IMR-90 (cell line): ENCODE measurements at regions not wholly inside any gene's neighbourhood (a gene's known extent, or its start where the extent isn't known, plus 50 kb on each side); places are given as distances from the start of the nearest gene placed in this dataset.

Source experiments
- ATAC-seq: fragments of 200-7000 bp; cut with Tn5 transposase; 2 replicates; pipeline ENCODE4 v1.9.1; 2020; ENCODE audit warnings: low read depth, mild to moderate bottlenecking, moderate library complexity
- BruUV-seq: library from RNA; stranded (reverse); fragments of 400-500 nt; replicated peaks from 2 replicates; lab custom pipeline; 2021; lab: Mats Ljungman, UMichigan
- CTCF ChIA-PET: fragments of 300-600 bp; formaldehyde crosslinking; extraction: SDS; loops from one replicate; lab custom pipeline; 2021; ENCODE audit warnings: antibody characterized with exemption; lab: Yijun Ruan, JAX
- POLR2A ChIA-PET: fragments of 300-600 bp; sonication (Branson Sonifier 250); formaldehyde crosslinking; loops from one replicate; lab custom pipeline; 2022; ENCODE audit warnings: antibody characterized with exemption; ENCODE audit not compliant: unreplicated experiment; lab: Charles Lee
- DNase-seq: peaks from one replicate; pipeline ENCODE4 v3.0.0; 2013
- H2AFZ ChIP-seq: replicated peaks from 2 replicates; pipeline ENCODE3; 2013; ENCODE audit warnings: low read length, mild to moderate bottlenecking; ENCODE audit not compliant: poor library complexity
- H2AK5ac ChIP-seq: 2 replicates; pipeline ENCODE4 v1.6.1; 2013; ENCODE audit warnings: low read depth, low read length, inconsistent platforms
- H2AK9ac ChIP-seq: replicated peaks from 2 replicates; pipeline ENCODE3; 2013; ENCODE audit warnings: mild to moderate bottlenecking, low read depth, low read length, moderate library complexity; ENCODE audit not compliant: poor library complexity
- H2BK120ac ChIP-seq: 2 replicates; pipeline ENCODE4 v1.6.1; 2013; ENCODE audit warnings: low read depth, low read length, inconsistent platforms
- H2BK15ac ChIP-seq: 3 replicates; pipeline ENCODE4 v1.6.1; 2013; ENCODE audit warnings: low read depth, low read length, inconsistent platforms
- H2BK20ac ChIP-seq: 2 replicates; pipeline ENCODE4 v1.6.1; 2013; ENCODE audit warnings: low read depth, mild to moderate bottlenecking, inconsistent platforms, low read length, moderate library complexity
- H2BK5ac ChIP-seq: 2 replicates; pipeline ENCODE4 v1.6.1; 2013; ENCODE audit warnings: mild to moderate bottlenecking, low read depth, low read length, inconsistent platforms; ENCODE audit not compliant: poor library complexity, severe bottlenecking
- H3K14ac ChIP-seq: replicated peaks from 2 replicates; pipeline ENCODE4 v1.6.1; 2013; ENCODE audit warnings: low read depth, low read length, inconsistent platforms
- H3K18ac ChIP-seq: 2 replicates; pipeline ENCODE4 v1.6.1; 2013; ENCODE audit warnings: low read depth, low read length, control low read depth
- H3K23ac ChIP-seq: 2 replicates; pipeline ENCODE4 v1.6.1; 2013; ENCODE audit warnings: low read depth, low read length, inconsistent platforms
- H3K27ac ChIP-seq: 2 replicates; pipeline ENCODE4 v1.5.1; 2013; ENCODE audit warnings: mild to moderate bottlenecking, control low read depth, low read length; ENCODE audit not compliant: insufficient read depth
- H3K27me3 ChIP-seq: 2 replicates; pipeline ENCODE4 v1.6.1; 2013; ENCODE audit warnings: low read length; ENCODE audit not compliant: control insufficient read depth, insufficient read depth
- H3K36me3 ChIP-seq: 2 replicates; pipeline ENCODE4 v1.6.1; 2013; ENCODE audit warnings: low read length, mixed read lengths; ENCODE audit not compliant: control insufficient read depth, insufficient read depth
- H3K4ac ChIP-seq: 2 replicates; pipeline ENCODE4 v1.6.1; 2013; ENCODE audit warnings: low read depth, low read length, inconsistent platforms
- H3K4me1 ChIP-seq: 2 replicates; pipeline ENCODE4 v1.6.1; 2013; ENCODE audit warnings: low read length, mixed read lengths; ENCODE audit not compliant: control insufficient read depth, insufficient read depth
- H3K4me2 ChIP-seq: 2 replicates; pipeline ENCODE4 v1.6.1; 2013; ENCODE audit warnings: low read depth, mild to moderate bottlenecking, control low read depth, low read length, moderate library complexity
- H3K4me3 ChIP-seq: 2 replicates; pipeline ENCODE4 v1.5.1; 2013; ENCODE audit warnings: low read depth, mild to moderate bottlenecking, control low read depth, low read length, moderate library complexity; ENCODE audit not compliant: insufficient read depth
- H3K56ac ChIP-seq: 2 replicates; pipeline ENCODE4 v1.6.1; 2013; ENCODE audit warnings: low read length, inconsistent platforms; ENCODE audit not compliant: insufficient read depth; ENCODE audit errors: extremely low read depth
- H3K79me1 ChIP-seq, 2 experiments: 2 replicates each; pipeline ENCODE4 v1.6.1; 2013; ENCODE audit warnings: low read length in 2 of 2, inconsistent platforms in 1 of 2, low read depth in 1 of 2
- H3K9ac ChIP-seq: 2 replicates; pipeline ENCODE4 v1.6.1; 2013; ENCODE audit warnings: low read depth, low read length, control low read depth
- H3K9me1 ChIP-seq: 2 replicates; pipeline ENCODE4 v1.6.1; 2013; ENCODE audit warnings: low read length, inconsistent platforms; ENCODE audit not compliant: insufficient read depth
- H3K9me3 ChIP-seq: 2 replicates; pipeline ENCODE4 v1.6.1; 2013; ENCODE audit warnings: low read length; ENCODE audit not compliant: control insufficient read depth, insufficient read depth
- H4K20me1 ChIP-seq: 2 replicates; pipeline ENCODE4 v1.6.1; 2013; ENCODE audit warnings: low read length, inconsistent platforms; ENCODE audit not compliant: insufficient read depth
- H4K5ac ChIP-seq: 2 replicates; pipeline ENCODE4 v1.6.1; 2013; ENCODE audit warnings: mild to moderate bottlenecking, low read depth, low read length, control low read depth
- H4K8ac ChIP-seq, 2 experiments: 2 replicates each; pipeline ENCODE4 v1.6.1; 2013; ENCODE audit warnings: low read depth in 2 of 2, low read length in 2 of 2, control low read depth in 1 of 2, inconsistent platforms in 1 of 2
- H4K91ac ChIP-seq: 2 replicates; pipeline ENCODE4 v1.6.1; 2013; ENCODE audit warnings: low read depth, low read length, inconsistent platforms; ENCODE audit not compliant: insufficient read depth
- BHLHE40 ChIP-seq: fragments of 150-350 bp; IDR thresholded peaks from 2 replicates; pipeline ENCODE4 v1.6.1; 2016; ENCODE audit warnings: mild to moderate bottlenecking, low read depth, low read length
- CEBPB ChIP-seq: IDR thresholded peaks from 2 replicates; pipeline ENCODE4 v1.6.1; 2012; ENCODE audit warnings: low read depth, low read length, improper control_type of control experiment
- CHD1 ChIP-seq: IDR thresholded peaks from 2 replicates; pipeline ENCODE4 v1.6.1; 2012; ENCODE audit warnings: low read depth, low read length, improper control_type of control experiment
- FOS ChIP-seq: fragments of 150-350 bp; IDR thresholded peaks from 2 replicates; pipeline ENCODE4 v1.6.1; 2016; ENCODE audit warnings: low read depth, low read length
- MAFK ChIP-seq: IDR thresholded peaks from 2 replicates; pipeline ENCODE4 v1.6.1; 2012; ENCODE audit warnings: low read depth, low read length, improper control_type of control experiment
- MAZ ChIP-seq: IDR thresholded peaks from 2 replicates; pipeline ENCODE4 v1.6.1; 2012; ENCODE audit warnings: low read depth, mild to moderate bottlenecking, low read length, improper control_type of control experiment, moderate library complexity, borderline replicate concordance
- MXI1 ChIP-seq: IDR thresholded peaks from 2 replicates; pipeline ENCODE4 v1.6.1; 2012; ENCODE audit warnings: low read depth, mild to moderate bottlenecking, low read length, moderate library complexity, borderline replicate concordance
- NFE2L2 ChIP-seq: fragments of 150-350 bp; IDR thresholded peaks from 2 replicates; pipeline ENCODE4 v1.6.1; 2016; ENCODE audit warnings: low read depth, mild to moderate bottlenecking, low read length
- POLR2A ChIP-seq: IDR thresholded peaks from 2 replicates; pipeline ENCODE4 v1.6.1; 2012; ENCODE audit warnings: mild to moderate bottlenecking, low read depth, low read length
- RAD21 ChIP-seq: IDR thresholded peaks from 2 replicates; pipeline ENCODE4 v1.6.1; 2012; ENCODE audit warnings: low read length, improper control_type of control experiment
- RCOR1 ChIP-seq: IDR thresholded peaks from 2 replicates; pipeline ENCODE4 v1.6.1; 2012; ENCODE audit warnings: mild to moderate bottlenecking, low read length, improper control_type of control experiment; ENCODE audit not compliant: insufficient replicate concordance
- RFX5 ChIP-seq: IDR thresholded peaks from 2 replicates; pipeline ENCODE4 v1.8.0; 2012; ENCODE audit warnings: low read depth, mild to moderate bottlenecking, low read length, moderate library complexity
- SMC3 ChIP-seq: fragments of 150-350 bp; IDR thresholded peaks from 2 replicates; pipeline ENCODE4 v1.6.1; 2016; ENCODE audit warnings: low read depth, mild to moderate bottlenecking, antibody characterized with exemption, low read length, moderate library complexity
- dilution Hi-C: fragments of 300-500 bp; cut with HindIII; formaldehyde crosslinking; loops from one replicate; pipeline ENCODE4 v1.14.3; 2018; ENCODE audit warnings: low sequenced_read_pairs; ENCODE audit not compliant: unreplicated experiment
- in situ Hi-C: fragments of 300-500 bp; cut with MboI; formaldehyde crosslinking; loops from 3 replicates; pipeline ENCODE4 v1.14.3; 2019; ENCODE audit warnings: low sequenced_read_pairs, inconsistent platforms, mixed read lengths
- intact Hi-C: fragments of 100-400 bp; cut with micrococcal nuclease; formaldehyde crosslinking; loops from 2 replicates; pipeline ENCODE4 v1.10.0; 2022
- TF ChIP-seq, protein P1 (sequence below): conservative IDR thresholded peaks from 2 replicates; pipeline ENCODE4 v1.5.1; 2012; ENCODE audit warnings: mild to moderate bottlenecking, low read depth, low read length, improper control_type of control experiment
- TF ChIP-seq, protein P2 (sequence below): fragments of 150-350 bp; IDR thresholded peaks from 2 replicates; pipeline ENCODE4 v1.6.1; 2016; ENCODE audit warnings: low read depth, mild to moderate bottlenecking, low read length, moderate library complexity, borderline replicate concordance
- TF ChIP-seq, protein P3 (sequence below): fragments of 150-350 bp; IDR thresholded peaks from 2 replicates; pipeline ENCODE4 v1.6.1; 2017; ENCODE audit warnings: mild to moderate bottlenecking, antibody characterized with exemption, low read length, low read depth

DNA sequence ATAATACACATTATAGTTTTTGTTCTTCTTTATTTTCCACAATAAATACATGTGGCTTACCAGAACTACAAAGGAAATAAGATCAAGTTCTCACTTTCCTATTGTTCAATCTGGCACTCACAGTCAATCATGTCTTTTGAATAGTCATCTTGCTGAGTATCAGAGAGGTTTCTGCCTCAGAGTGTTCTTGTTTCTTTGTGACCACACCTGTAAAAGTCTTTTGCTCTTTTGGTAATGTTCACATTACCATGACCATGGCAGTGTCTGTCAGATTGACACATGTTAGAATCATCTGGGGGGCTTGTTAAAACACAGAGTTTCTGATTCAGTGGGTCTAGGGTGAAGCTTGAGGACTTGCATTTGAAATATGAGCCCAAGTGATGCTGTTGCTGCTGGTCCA lies 135.0 kb downstream of the SATB1 start:
- H3K4ac ChIP-seq = no peak overlapping the region
- intact Hi-C loops = no loop called here
- no peak for DNase-seq
- dilution Hi-C loops = no loop called here
- no peak overlapping the region for H3K23ac ChIP-seq
- H4K91ac ChIP-seq = no peak overlapping the region
- H3K18ac ChIP-seq = no peak overlapping the region
- H4K20me1 ChIP-seq = no peaks in the 10 kb centered on the region
- H3K4me2 ChIP-seq = no peak overlapping the region
- no peaks in the 10 kb centered on the region for H3K9me1 ChIP-seq
- no peaks in the 10 kb centered on the region for H3K27me3 ChIP-seq
- no peaks in the 10 kb centered on the region for H3K4me1 ChIP-seq
- no TSS peak for BruUV-seq
- no peak overlapping the region for H2AFZ ChIP-seq
- no peak overlapping the region for H2BK5ac ChIP-seq
- no peak overlapping the region for H2AK5ac ChIP-seq
- H2AK9ac ChIP-seq = no peak overlapping the region
- no peaks in the 10 kb centered on the region for H3K9me3 ChIP-seq
- no peak overlapping the region for H4K8ac ChIP-seq
- no peak overlapping the region for H4K5ac ChIP-seq
- no peak overlapping the region for H3K14ac ChIP-seq
- TF ChIP-seq CHD1 (no peak), SMC3 (no peak), CEBPB (no peak), MXI1 (no peak), RFX5 (no peak), NFE2L2 (no peak), RAD21 (no peak), MAFK (no peak), BHLHE40 (no peak), POLR2A (no peak), FOS (no peak), RCOR1 (no peak), MAZ (no peak)
- TF ChIP-seq, protein P1, sequence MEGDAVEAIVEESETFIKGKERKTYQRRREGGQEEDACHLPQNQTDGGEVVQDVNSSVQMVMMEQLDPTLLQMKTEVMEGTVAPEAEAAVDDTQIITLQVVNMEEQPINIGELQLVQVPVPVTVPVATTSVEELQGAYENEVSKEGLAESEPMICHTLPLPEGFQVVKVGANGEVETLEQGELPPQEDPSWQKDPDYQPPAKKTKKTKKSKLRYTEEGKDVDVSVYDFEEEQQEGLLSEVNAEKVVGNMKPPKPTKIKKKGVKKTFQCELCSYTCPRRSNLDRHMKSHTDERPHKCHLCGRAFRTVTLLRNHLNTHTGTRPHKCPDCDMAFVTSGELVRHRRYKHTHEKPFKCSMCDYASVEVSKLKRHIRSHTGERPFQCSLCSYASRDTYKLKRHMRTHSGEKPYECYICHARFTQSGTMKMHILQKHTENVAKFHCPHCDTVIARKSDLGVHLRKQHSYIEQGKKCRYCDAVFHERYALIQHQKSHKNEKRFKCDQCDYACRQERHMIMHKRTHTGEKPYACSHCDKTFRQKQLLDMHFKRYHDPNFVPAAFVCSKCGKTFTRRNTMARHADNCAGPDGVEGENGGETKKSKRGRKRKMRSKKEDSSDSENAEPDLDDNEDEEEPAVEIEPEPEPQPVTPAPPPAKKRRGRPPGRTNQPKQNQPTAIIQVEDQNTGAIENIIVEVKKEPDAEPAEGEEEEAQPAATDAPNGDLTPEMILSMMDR = no peak
- TF ChIP-seq, protein P2, sequence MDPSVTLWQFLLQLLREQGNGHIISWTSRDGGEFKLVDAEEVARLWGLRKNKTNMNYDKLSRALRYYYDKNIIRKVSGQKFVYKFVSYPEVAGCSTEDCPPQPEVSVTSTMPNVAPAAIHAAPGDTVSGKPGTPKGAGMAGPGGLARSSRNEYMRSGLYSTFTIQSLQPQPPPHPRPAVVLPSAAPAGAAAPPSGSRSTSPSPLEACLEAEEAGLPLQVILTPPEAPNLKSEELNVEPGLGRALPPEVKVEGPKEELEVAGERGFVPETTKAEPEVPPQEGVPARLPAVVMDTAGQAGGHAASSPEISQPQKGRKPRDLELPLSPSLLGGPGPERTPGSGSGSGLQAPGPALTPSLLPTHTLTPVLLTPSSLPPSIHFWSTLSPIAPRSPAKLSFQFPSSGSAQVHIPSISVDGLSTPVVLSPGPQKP = no peak
- TF ChIP-seq, protein P3, sequence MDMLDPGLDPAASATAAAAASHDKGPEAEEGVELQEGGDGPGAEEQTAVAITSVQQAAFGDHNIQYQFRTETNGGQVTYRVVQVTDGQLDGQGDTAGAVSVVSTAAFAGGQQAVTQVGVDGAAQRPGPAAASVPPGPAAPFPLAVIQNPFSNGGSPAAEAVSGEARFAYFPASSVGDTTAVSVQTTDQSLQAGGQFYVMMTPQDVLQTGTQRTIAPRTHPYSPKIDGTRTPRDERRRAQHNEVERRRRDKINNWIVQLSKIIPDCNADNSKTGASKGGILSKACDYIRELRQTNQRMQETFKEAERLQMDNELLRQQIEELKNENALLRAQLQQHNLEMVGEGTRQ = no peak
- H2BK15ac ChIP-seq = no peak overlapping the region
- H3K79me1 ChIP-seq = no peaks in the 10 kb centered on the region
- H2BK20ac ChIP-seq = no peak overlapping the region
- H2BK120ac ChIP-seq = no peak overlapping the region
- H3K36me3 ChIP-seq = no peaks in the 10 kb centered on the region
- in situ Hi-C loops = no loop called here
- no peak overlapping the region for H3K4me3 ChIP-seq
- POLR2A ChIA-PET = no interaction called here
- H3K56ac ChIP-seq = no peak overlapping the region
- ATAC-seq = no peak
- CTCF ChIA-PET = no interaction called here
- H3K9ac ChIP-seq = no peak overlapping the region
- no peak overlapping the region for H3K27ac ChIP-seq
